ENCODE measurements at regions not wholly inside any gene's neighbourhood (a gene's known extent, or its start where the extent isn't known, plus 50 kb on each side); places are given as distances from the start of the nearest gene placed in this dataset.

GRCh38 chr10:83343676-83344075 is 795.6 kb upstream of the GHITM start:
- no peak for TF ChIP-seq CTCF (IDR thresholded peaks at IDR 0.05)
- no peak for TF ChIP-seq POLR2A (IDR thresholded peaks at IDR 0.05)
